ENCODE measurements at regions not wholly inside any gene's neighbourhood (a gene's known extent, or its start where the extent isn't known, plus 50 kb on each side); places are given as distances from the start of the nearest gene placed in this dataset.

GRCh38 chr6:160808263-160808662 lies 106.2 kb downstream of the PLG start:
- no peak for TF ChIP-seq CTCF (IDR thresholded peaks at IDR 0.05)
- no peak for TF ChIP-seq ZFX (IDR thresholded peaks at IDR 0.05; ENCODE audit: borderline replicate concordance)
